Caco-2 (cell line): ENCODE measurements at regions not wholly inside any gene's neighbourhood (a gene's known extent, or its start where the extent isn't known, plus 50 kb on each side); places are given as distances from the start of the nearest gene placed in this dataset.

ENCODE experiments used
- BruUV-seq: library from RNA; stranded (reverse); fragments of 400-500 nt; replicated peaks from 2 replicates; lab custom pipeline; 2021; lab: Mats Ljungman, UMichigan
- CTCF ChIA-PET: fragments of 300-600 bp; sonication (Branson Sonifier 250); formaldehyde crosslinking; loops from one replicate; lab custom pipeline; 2022; ENCODE audit warnings: antibody characterized with exemption; lab: Charles Lee
- POLR2A ChIA-PET: fragments of 300-600 bp; sonication (Branson Sonifier 250); formaldehyde crosslinking; loops from one replicate; lab custom pipeline; 2022; ENCODE audit warnings: antibody characterized with exemption; lab: Charles Lee
- DNase-seq, 2 experiments: peaks; one replicate each; pipeline versions ENCODE4 v3.0.0 to v3.0.0-alpha.2; 2020 to 2022
- H3K27me3 ChIP-seq: replicated peaks from 2 replicates; pipeline ENCODE4 v1.6.0; 2011; ENCODE audit warnings: low read length; ENCODE audit not compliant: control insufficient read depth, insufficient read depth
- H3K36me3 ChIP-seq: 2 replicates; pipeline ENCODE4 v1.5.1; 2011; ENCODE audit warnings: low read length; ENCODE audit not compliant: control insufficient read depth, insufficient read depth
- H3K4me1 ChIP-seq: fragments of 250-450 bp; sonication (Bioruptor Pico); 2 replicates; pipeline ENCODE4 v1.5.1; 2020; ENCODE audit warnings: mild to moderate bottlenecking
- H3K4me3 ChIP-seq: 2 replicates; pipeline ENCODE4 v1.5.1; 2011; ENCODE audit warnings: low read depth, mild to moderate bottlenecking, control low read depth, low read length
- H3K9me3 ChIP-seq: fragments of 250-450 bp; sonication (Bioruptor Pico); 2 replicates; pipeline ENCODE4 v1.5.1; 2020; ENCODE audit warnings: mild to moderate bottlenecking, moderate library complexity
- H3K27ac Mint-ChIP-seq: one replicate; pipeline ENCODE4 v1.8.0; 2022; ENCODE audit warnings: mixed read lengths; ENCODE audit not compliant: unreplicated experiment
- H3K27me3 Mint-ChIP-seq: one replicate; pipeline ENCODE4 v1.8.0; 2022; ENCODE audit warnings: mixed read lengths; ENCODE audit not compliant: insufficient read depth, unreplicated experiment
- H3K36me3 Mint-ChIP-seq: one replicate; pipeline ENCODE4 v1.8.0; 2022; ENCODE audit warnings: mild to moderate bottlenecking, mixed read lengths; ENCODE audit not compliant: insufficient read depth, unreplicated experiment
- H3K4me1 Mint-ChIP-seq: one replicate; pipeline ENCODE4 v1.8.0; 2022; ENCODE audit warnings: low read depth, mixed read lengths; ENCODE audit not compliant: unreplicated experiment
- H3K4me3 Mint-ChIP-seq: one replicate; pipeline ENCODE4 v1.8.0; 2022; ENCODE audit warnings: mild to moderate bottlenecking, moderate library complexity, mixed read lengths; ENCODE audit not compliant: unreplicated experiment
- H3K9me3 Mint-ChIP-seq: one replicate; pipeline ENCODE4 v1.8.0; 2022; ENCODE audit warnings: mixed read lengths; ENCODE audit not compliant: unreplicated experiment
- intact Hi-C: fragments of 100-400 bp; cut with micrococcal nuclease; formaldehyde crosslinking; loops from one replicate; pipeline ENCODE4 v1.10.0; 2022; ENCODE audit not compliant: unreplicated experiment
- TF ChIP-seq, protein P1 (sequence below), 2 experiments: fragments of 200-600 bp in 1 of 2; IDR thresholded peaks; 1 replicate in 1 of 2; 2 replicates in 1 of 2; pipeline versions ENCODE4 v1.5.1 to v1.8.0; 2011 to 2022; ENCODE audit warnings: antibody characterized with exemption in 1 of 2, control low read depth in 1 of 2, inconsistent platforms in 1 of 2, low read depth in 1 of 2, low read length in 1 of 2, mild to moderate bottlenecking in 1 of 2, moderate library complexity in 1 of 2; ENCODE audit not compliant: insufficient read depth in 1 of 2, severe bottlenecking in 1 of 2, unreplicated experiment in 1 of 2

DNA sequence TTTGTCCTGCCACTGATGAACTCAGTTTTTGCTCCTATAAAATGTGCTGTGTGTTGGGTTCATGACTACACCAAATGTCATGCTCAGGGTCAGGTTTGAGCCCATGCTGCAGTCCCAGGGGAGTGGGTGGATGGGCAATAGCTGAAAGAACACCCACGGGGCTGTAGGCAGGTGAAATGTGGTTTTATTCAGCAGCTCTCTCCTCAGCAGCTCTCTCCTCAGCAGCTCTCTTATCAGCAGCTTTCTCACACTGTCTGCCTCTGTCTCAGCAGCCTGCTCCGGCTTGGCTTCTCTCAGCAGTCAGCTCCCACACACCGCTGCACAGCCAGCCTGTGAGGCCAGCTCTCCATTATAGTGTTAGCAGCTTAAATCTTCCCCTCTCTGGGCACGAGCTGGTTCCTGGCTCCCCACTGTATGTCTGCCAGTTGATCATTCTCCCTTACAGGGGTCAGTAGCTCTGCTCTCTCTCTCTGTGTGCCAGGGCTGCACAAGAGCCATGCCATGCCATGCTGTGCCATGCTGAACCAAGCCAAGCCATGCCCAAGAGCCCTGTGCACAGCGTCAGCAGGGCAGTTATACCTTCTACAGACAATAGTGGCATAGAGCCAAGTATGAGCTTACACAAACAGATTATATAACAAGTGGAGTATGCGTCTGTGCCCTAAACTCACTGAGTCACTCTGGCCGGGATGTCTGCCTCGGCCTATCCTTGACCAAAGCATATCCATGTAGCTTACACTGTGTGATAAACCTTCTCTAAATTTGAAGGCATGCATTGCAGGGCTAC lies 303.3 kb upstream of the TMPO start:
- POLR2A ChIA-PET = no interaction called here
- CTCF ChIA-PET = no interaction called here
- Histone ChIP-seq H3K4me3 (no peak overlapping the region), H3K27me3 (no peaks in the 10 kb centered on the region; the same call in 1 of the 2 replicates), H3K4me1 (no peaks in the 10 kb centered on the region), H3K9me3 (no peaks in the 10 kb centered on the region), H3K36me3 (no peaks in the 10 kb centered on the region)
- no TSS peak for BruUV-seq
- intact Hi-C loops = no loop called here
- Mint-ChIP-seq H3K4me3 (no peak overlapping the region), H3K27ac (no peak overlapping the region), H3K27me3 (peaks cover 6% of the 10 kb centered on the region), H3K36me3 (no peaks in the 10 kb centered on the region), H3K9me3 (no peaks in the 10 kb centered on the region), H3K4me1 (no peaks in the 10 kb centered on the region)
- TF ChIP-seq, protein P1, sequence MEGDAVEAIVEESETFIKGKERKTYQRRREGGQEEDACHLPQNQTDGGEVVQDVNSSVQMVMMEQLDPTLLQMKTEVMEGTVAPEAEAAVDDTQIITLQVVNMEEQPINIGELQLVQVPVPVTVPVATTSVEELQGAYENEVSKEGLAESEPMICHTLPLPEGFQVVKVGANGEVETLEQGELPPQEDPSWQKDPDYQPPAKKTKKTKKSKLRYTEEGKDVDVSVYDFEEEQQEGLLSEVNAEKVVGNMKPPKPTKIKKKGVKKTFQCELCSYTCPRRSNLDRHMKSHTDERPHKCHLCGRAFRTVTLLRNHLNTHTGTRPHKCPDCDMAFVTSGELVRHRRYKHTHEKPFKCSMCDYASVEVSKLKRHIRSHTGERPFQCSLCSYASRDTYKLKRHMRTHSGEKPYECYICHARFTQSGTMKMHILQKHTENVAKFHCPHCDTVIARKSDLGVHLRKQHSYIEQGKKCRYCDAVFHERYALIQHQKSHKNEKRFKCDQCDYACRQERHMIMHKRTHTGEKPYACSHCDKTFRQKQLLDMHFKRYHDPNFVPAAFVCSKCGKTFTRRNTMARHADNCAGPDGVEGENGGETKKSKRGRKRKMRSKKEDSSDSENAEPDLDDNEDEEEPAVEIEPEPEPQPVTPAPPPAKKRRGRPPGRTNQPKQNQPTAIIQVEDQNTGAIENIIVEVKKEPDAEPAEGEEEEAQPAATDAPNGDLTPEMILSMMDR (IDR thresholded peaks at IDR 0.05; ENCODE audit: insufficient read depth in 1 of 2, low read depth in 1 of 2, low read length in 1 of 2, severe bottlenecking in 1 of 2, unreplicated experiment in 1 of 2) = no peak
- DNase-seq = no peak

DNA sequence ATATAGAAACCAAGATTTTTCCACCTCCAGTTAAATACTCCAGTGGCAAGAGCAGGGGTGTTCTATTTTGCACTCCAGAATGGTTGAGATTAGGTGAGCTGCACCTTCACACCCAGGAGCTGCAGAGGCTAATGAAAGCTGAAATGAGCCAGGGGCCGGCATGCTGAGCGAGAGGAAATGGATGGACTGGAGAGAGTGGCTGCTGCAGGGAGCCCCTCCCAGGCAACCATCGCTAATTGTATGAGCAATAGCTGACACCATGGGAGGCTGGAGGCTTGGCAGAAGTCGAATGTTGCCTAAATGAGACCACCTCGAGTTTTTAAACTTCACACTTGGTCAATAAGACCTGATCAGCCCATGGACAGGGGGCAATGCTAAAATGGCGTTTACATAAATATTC lies 301.8 kb upstream of the TMPO start:
- H3K27me3 ChIP-seq = no peaks in the 10 kb centered on the region; the same call in 1 of the 2 replicates
- H3K4me1 Mint-ChIP-seq = no peaks in the 10 kb centered on the region
- H3K4me3 ChIP-seq = no peak overlapping the region
- intact Hi-C loops = no loop called here
- no peaks in the 10 kb centered on the region for H3K9me3 ChIP-seq
- no peaks in the 10 kb centered on the region for H3K36me3 ChIP-seq
- H3K27ac Mint-ChIP-seq = no peak overlapping the region
- no peaks in the 10 kb centered on the region for H3K9me3 Mint-ChIP-seq
- H3K4me3 Mint-ChIP-seq = no peak overlapping the region
- no peak for DNase-seq
- CTCF ChIA-PET = no interaction called here
- no peaks in the 10 kb centered on the region for H3K4me1 ChIP-seq
- TF ChIP-seq, protein P1 (IDR thresholded peaks at IDR 0.05; ENCODE audit: insufficient read depth in 1 of 2, low read depth in 1 of 2, low read length in 1 of 2, severe bottlenecking in 1 of 2, unreplicated experiment in 1 of 2) = no peak
- peaks cover 6% of the 10 kb centered on the region for H3K27me3 Mint-ChIP-seq
- POLR2A ChIA-PET = no interaction called here
- BruUV-seq = no TSS peak
- no peaks in the 10 kb centered on the region for H3K36me3 Mint-ChIP-seq

DNA sequence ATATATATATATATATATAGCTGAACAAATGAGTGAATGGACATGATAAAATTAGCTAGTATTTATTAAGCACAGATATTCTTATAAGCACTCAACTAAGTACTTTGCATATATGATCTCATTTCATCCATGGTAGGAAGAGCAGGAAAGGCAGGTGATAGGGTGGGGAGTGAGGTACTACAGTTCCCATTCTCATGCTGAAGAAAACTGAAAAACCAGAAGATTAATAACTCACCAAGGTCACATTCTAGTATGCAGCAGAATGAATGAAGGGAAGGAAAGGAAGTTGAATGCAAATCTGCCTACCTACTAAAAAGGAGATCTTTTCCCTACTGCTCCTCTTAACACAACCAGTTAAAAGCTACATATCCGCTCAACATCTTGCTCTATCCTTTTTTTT lies 298.1 kb upstream of the TMPO start:
- H3K27me3 Mint-ChIP-seq = peaks cover 10% of the 10 kb centered on the region

More for the DNA sequence above, 298.1 kb upstream of the TMPO start:
- DNase-seq = no peak
- H3K4me1 Mint-ChIP-seq = no peaks in the 10 kb centered on the region
- CTCF ChIA-PET = interaction anchor here (0.7 kb wide), 1 partner anchor 19 kb away, joined by 3 read pairs; no protein-coding TSS in a partner anchor
- no peaks in the 10 kb centered on the region for H3K36me3 Mint-ChIP-seq
- Histone ChIP-seq H3K36me3 (no peaks in the 10 kb centered on the region), H3K4me3 (no peak overlapping the region), H3K9me3 (no peaks in the 10 kb centered on the region), H3K4me1 (no peaks in the 10 kb centered on the region), H3K27me3 (no peaks in the 10 kb centered on the region; the same call in 1 of the 2 replicates)
- no TSS peak for BruUV-seq
- TF ChIP-seq, protein P1 (IDR thresholded peaks at IDR 0.05; ENCODE audit: insufficient read depth in 1 of 2, low read depth in 1 of 2, low read length in 1 of 2, severe bottlenecking in 1 of 2, unreplicated experiment in 1 of 2) = no peak
- peaks cover 7% of the 10 kb centered on the region for H3K9me3 Mint-ChIP-seq
- intact Hi-C loops = no loop called here
- POLR2A ChIA-PET = no interaction called here
- no peak overlapping the region for H3K27ac Mint-ChIP-seq
- H3K4me3 Mint-ChIP-seq = no peak overlapping the region
